HG03280 (cell line): ENCODE measurements at regions not wholly inside any gene's neighbourhood (a gene's known extent, or its start where the extent isn't known, plus 50 kb on each side); places are given as distances from the start of the nearest gene placed in this dataset.

Source experiments
- ATAC-seq: cut with Tn5 transposase; IDR thresholded peaks from one replicate; pipeline ENCODE4 v1.9.1; 2021; ENCODE audit warnings: mild to moderate bottlenecking, moderate library complexity; ENCODE audit not compliant: unreplicated experiment

DNA sequence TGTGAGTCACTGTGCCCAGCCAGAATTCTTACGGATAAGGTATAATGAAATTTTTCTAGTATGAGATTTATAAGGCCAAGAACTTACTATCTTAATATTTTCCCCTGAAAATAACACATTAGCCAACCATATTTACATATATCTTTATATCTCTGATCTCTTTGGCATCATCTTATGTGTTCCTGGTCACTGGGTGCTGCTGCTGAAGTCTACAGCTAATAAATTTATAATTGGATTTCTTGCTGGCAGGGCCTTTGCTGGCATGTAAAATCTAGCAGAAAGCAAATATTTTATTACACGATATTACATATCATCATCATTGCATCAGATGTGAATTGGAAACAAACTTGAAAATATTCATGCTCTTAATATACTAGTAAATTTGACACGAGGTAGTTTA lies 590.7 kb downstream of the ANXA1 start:
- no peak for ATAC-seq

DNA sequence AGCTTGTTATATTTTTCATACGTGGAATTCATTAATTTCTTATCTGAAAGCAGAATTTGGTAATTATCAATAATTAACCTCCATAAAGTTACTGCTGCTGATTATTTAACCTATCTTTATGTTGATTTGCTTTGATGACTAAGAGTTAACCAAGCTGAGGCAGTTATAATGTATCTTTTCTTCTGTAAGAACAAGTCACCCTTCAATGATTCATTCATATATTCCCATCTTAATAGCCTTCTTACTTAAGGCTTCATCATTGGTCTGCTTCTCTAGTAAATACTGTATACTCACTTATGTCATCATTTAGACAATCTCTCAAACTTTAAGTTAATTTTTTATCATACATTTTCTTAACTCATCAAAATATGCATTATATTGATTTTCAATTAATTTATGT lies 592.2 kb downstream of the ANXA1 start:
- ATAC-seq: no peak

DNA sequence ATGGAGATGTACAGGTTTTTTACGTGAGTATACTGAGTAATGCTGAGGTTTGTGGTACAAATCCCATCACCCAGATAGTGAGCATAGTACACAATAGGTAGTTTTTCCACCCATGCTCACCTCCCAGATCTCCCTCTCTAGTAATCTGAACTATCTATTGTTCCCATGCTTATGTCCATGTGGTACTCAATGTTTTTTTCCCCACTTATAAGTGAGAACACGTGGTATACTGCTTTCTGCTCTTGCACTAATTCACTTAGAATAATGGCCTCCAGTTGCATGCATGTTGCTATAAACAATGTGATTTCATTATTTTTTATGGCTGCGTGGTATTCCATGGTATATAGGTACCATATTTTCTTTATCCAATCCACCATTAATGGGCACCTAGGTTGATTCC lies 593.9 kb downstream of the ANXA1 start:
- ATAC-seq: no peak

DNA sequence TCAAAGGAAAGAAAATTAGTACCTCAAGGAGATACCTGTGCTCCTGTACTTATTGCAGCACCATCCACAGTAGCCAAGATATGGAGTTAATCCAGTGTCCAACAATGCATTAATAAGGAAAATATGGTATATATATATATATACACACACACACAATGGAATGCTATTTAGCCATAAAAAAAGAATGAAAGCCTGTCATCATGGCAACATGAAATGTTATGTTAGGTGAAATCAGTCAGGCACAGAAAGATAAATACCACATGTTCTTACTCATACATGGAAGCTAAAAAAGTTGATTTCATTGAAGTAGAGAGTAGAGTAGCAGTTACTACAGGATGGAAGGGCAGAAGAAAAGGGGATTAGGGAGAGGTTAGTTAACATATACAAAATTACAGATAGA lies 601.5 kb downstream of the ANXA1 start:
- no peak for ATAC-seq

DNA sequence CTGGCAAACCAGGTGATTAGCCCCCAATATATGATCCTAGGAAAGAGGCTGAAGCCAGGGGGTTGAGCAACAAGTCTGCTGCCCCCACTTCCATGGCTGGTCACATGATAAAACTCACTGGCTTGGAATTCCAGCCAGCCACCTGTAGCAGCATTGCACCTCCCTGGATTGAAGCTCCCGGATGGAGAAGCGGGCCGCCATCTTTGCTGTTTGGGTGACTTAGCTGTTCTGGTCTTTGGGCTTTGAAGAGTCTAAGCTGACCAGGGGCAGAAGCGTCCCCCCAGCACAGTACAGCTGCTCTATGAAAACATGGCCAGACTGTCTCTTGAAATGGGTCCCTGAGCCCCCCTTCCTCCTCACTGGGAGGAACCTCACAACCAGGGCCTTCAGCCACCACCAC lies 610.2 kb downstream of the ANXA1 start:
- no peak for ATAC-seq

DNA sequence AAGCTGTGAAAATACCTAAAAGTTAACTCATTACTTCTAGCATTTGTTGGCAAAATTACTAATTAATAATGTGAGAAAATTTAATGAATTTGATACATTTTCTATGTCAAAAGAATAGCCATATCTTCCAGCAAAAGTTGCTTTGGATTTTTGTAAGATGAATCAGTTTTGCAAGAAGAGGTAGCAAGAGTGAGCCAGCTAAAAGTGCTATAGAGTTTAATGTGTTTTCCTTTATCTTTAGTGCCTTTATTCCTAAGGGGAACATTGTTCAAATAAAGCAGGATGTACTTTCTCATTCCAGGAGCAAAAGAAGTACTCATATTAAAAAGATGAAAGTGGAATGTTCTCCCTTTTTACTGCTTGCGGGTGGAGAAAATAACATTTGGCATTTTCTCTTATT lies 622.2 kb downstream of the ANXA1 start:
- ATAC-seq: no peak

DNA sequence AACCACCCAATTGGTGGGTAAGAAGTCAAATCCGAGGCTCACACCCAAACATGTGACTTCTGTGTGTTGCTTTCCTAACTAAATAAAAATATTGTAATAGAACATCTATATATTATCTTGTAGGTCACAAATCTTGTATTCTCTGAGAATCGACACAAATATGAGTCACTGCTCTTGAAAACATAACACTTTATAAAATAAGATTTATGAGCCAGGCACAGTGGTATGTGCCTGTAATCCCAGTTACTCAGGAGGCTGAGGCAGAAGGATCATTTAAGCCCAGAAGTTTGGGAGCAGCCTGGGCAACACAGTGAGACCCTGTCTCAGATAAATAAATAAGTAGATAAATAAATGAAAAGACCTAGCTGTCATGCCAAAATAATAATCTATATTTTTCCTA lies 624.1 kb downstream of the ANXA1 start:
- no peak for ATAC-seq

DNA sequence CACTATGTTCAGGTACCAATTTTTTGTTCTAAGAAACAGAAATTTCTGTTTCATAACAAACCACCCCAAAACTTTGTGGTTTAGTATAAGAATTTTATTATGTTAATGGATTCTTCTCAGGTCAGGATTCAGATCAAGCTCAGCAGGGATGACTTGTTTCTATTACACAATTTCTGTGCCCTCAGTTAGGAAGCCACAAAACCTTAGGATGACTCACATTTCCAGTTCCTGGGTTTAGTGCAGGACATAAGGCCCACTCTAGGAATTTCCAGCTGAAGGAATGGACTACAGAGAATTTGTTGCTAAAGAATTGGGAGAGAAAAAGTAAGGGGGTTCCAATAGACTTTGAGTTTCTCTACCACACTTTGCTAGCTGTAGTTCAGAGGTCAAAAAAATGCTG lies 629.3 kb downstream of the ANXA1 start:
- no peak for ATAC-seq

DNA sequence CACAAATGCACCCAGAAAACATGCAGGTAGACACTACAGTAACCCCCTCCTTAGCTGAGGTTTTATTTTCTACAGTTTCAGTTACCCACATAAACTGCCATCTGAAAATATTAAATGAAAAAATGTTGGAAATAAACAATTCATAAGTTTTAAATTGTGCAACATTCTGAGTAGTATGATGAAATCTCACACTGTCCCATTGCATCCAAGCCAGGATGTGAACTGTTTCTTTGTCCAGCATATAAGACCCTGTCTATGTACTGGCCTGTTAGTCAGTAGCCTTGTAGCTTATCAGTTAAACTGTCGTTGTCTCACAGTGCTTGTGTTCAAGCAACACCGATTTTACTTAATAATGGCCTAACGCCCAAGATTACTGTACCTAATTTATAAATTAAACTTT lies 630.5 kb downstream of the ANXA1 start:
- ATAC-seq: no peak

DNA sequence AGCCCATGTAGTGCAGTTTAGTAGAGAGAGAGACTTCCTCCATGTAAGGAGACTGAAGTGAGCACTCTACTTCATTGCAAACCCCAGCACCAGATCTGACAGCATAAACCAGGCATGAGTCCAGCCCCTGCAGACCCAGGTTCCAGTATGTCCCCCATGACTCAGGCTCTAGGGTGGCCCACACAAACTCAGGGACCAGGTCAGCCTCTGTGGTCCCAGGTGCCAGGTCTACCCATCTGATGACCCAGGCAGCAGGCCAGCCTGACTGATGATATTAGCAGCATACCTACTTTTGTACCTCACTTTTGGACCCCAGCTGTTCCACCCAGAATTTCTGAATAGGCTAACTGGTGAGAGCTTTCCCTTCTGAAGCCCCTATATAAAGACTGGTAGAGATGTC lies 647.8 kb downstream of the ANXA1 start:
- no peak for ATAC-seq

DNA sequence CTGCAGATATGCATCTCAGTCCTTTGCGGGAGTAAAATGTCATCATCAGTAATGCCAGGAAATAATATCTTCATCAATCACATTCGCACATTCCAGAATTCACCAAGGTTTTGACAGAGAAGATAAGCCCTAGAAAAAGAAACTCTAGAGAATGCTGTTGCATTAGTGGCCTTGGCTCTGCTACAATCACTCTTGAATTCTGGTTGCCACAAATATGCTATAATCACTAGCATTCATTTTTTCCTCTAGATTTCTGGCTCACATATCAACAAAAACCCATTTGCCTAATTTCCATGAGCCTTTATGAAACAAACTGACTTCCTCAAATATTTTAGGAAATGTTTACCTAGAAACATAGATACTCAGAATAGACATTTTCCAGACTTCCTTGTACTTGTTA lies 653.4 kb downstream of the ANXA1 start:
- no peak for ATAC-seq

DNA sequence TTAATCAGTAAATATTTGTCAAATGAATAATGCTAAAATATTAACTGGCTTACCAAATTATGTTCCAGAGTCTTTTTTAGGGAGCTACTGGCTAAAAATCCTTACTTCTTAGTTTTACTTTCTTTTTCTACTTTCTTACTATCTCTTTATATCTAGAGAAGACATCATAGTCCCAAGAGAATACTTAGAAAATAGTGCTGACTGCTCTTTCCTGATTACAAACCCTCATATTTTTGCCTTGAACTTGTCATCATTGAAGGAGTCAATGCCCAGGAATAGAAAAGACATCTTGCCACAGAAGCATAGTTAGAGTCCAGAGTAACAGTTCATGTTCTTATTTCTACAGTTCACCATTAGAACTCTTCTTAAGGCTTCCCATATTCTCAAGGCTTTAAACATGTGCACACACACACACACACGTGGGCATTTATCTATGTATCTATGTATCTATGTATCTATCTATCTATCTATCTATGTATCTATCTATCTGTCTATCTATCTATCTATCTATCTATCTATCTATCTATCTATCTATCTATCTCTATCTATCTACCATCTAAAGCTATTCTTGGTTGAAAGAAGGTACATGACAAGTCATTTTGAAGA lies 654.3 kb downstream of the ANXA1 start:
- ATAC-seq: no peak

DNA sequence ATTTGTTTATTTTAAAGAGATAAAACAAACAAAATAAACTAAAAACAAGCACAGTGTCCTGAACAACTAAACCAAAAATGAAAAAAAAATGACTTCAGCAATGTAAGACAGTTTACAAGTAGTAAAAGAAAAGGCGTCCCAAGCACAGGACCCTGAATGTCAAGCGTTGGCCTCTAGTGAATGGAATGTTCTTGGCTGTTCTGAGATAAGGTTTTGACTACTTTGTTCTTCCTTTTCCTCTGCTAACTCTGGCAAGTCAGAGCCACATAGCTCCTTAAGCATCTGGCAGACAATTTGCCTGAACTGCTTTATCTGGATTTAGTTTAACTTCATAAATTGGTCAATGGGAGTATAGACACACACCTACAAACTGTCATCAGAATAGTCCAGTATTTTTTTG lies 655.2 kb downstream of the ANXA1 start:
- ATAC-seq: no peak

DNA sequence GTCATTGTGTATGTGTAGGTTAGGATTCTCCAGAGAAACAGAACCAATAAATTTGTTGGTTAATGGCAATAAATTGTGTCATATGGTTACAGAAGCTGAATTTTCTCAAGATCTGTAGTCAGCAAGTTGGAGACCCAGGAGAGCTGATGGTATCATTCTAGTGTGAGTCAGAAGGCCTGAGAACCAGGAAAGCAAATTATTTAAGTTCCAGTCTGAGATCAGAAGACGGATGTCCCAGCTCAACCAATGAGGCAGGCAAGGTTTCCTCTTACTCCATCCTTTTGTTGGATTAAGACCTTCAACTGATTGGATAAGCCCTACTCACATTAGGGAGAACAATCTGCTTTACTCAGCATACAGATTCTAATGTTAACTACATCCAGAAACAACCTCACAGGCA lies 656.3 kb downstream of the ANXA1 start:
- no peak for ATAC-seq

DNA sequence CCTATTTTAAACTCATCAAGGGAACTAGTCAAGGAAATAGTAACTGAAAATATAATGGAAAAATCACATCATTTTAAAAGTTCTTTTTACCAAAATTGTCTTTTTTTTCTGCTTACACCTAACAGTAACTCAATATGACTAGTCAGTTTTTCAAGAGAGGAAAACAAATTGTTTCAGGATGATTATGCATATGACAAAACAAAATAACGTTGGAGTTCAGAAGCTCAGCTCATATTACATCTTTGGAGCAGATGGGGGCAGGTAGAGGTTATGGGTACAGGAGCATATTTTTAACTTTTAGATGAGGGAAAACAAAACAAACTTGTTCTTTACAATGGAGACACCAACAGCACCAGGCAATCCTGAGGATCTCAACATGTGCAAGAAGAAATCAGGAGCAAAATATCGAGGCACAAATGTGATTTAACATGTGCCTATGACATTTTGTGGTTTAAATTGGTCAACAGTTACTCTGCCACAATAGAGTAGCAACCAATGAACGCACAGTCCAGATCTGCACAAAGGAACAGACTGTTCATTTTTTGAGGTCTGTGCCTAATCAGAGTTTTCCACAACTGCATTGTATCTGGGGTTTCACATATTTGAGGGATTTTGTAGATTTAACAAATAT lies 659.0 kb downstream of the ANXA1 start:
- ATAC-seq: no peak

DNA sequence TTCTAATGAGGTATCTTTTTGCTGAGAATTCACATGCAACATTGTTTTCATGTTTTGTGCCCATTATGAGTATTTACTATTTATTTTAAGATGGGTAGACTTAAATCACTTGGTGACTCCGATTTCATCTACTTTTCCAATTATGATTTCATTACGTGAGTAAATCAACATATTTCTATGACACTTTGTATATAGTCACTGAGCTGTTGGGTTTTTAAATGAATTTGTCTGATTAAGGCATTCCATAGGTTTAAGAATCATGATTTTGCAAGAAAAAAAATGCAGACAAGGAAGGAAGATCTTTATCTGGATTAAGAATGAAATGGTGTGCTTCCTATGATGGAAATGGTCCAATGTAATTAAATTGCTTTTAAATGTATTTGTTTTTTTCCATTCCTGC lies 661.9 kb downstream of the ANXA1 start:
- ATAC-seq: no peak

DNA sequence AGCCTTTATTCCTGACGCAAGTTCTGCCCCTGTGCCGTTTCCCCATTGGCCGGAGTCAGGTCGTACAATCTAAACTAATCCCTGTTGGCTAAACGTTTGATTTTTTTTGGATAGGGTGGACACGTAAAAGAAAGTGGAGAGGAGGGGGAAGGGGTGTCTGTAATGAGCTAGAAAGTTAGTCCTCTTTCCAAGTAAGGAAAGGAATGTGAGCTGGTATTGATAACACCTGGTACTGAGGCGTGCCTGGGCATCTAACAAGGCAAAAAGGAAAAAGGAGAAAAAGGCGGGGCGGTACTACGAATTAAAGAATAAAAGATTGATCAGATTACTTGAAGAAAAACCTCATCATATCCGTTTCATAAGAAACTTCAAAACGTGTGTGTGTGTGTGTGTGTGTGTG lies 665.2 kb downstream of the ANXA1 start:
- ATAC-seq: no peak

DNA sequence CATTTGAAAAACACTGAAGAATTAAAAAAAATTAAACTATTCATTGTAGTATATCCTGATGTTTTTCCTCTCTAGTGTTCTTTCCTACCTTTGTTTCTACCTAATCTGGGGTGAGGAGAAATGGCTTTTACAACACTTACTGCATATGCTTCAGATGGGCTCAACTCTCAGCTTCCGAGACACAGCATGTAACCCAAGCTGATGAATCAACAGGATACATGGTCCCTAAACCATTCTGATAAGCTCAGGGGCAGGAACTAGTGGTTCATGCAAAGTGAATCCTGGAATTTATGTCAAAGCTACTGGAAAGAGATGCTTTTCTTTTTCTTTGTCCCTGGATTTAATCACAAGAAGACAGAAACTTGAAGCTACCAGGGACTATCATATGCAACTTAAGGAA lies 672.5 kb upstream of the RORB start:
- ATAC-seq: no peak

DNA sequence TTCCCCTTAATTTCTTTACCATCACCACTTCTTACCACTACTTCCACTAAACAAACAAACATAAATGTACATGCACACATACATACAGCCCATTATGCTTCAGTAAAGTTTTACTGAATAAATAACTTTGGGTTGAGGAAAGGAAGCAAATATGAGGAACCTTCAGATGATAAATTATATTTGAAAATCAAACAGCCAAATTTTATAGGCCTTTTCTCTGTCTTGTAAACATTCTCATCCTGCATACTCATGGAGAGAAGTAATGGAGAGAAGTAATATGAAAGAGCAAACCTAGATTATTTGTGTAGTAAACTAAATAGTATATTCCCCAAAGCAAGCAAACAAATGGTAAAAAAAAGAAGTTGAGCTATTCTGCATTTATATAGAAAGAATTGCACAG lies 658.3 kb upstream of the RORB start:
- no peak for ATAC-seq

DNA sequence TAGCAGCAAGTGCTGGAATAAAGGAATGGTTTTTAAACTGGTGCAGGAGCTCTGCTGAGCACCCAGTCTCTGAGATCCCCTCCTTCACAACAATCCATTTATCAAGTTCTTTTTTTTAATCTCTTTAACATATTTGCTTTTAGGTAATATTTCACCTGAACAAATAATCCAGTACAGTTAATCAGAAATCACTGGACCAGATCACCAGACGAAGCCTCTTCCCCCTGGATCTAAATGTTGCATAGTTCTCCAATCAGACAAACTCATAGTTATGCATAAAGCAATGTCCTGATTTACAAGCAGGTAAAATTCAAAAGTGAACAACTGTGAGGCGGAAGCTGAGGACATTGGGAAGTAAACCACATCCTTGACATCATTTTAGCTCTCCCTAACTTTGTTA lies 657.7 kb upstream of the RORB start:
- ATAC-seq: no peak

DNA sequence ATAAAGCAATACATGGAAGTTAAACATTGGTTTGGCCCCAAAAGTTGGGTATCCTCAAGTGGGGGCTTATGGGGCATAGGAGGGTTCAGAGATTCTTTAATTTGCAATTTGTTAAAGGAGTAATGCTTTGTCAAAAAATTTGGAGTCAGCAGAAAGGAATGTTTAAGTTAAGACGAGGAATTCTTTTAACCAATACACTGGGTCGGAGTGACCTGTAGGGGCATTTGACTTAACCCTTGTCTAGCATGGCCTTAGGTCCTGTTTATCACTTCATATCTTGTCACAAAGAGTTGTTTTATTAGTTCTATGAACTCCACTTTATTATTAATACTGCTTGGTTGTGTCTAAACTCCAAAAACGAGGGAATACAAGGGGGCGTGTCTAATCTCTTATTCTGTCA lies 656.1 kb upstream of the RORB start:
- no peak for ATAC-seq

DNA sequence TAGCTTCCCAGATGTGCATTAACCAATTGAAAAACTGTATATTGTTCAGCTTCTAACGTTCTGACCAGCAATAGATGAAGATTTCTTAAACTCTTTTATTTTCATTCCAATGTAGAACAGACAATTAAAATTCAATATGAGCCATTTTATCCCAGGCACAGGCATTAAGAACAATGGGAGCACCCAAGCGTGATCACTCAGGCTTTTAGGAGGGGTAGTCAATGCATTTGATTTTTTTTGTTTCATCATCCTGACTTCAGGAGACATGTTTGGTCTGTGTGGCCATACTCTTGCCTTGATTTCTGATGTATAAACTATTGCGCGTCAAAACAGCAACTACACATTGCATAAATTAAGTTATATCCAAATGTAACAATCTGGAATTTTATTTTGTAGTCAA lies 653.0 kb upstream of the RORB start:
- ATAC-seq: no peak

DNA sequence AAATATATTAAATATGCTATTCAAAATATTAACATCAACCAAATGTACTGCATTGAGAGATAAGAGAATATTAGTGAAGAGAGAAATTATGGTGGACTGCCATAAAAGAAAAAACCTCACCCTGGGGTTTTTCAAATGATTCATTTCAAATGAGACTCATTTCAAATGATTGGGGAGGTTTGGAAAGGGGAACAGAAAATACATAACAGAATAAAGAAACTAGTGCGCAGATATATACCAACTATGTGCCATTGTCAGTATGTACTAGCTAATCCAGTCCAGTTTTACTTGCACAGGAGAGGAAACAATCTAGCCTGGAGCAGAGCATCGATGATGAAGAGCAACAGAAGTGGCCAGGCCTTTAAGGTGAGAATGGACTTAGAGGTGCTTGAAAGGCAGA lies 651.6 kb upstream of the RORB start:
- ATAC-seq: peak; percentile 74
